HCT116 (cell line): ENCODE measurements at regions not wholly inside any gene's neighbourhood (a gene's known extent, or its start where the extent isn't known, plus 50 kb on each side); places are given as distances from the start of the nearest gene placed in this dataset.

Source experiments
- ATAC-seq: fragments of 200-7000 bp; cut with Tn5 transposase; 2 replicates; pipeline ENCODE4 v1.9.1; 2020; ENCODE audit warnings: mild to moderate bottlenecking, moderate library complexity
- BruUV-seq: library from RNA; stranded (reverse); fragments of 400-500 nt; replicated peaks from 2 replicates; lab custom pipeline; 2021; lab: Mats Ljungman, UMichigan
- CTCF ChIA-PET: fragments of 300-600 bp; sonication (Branson Sonifier 250); formaldehyde crosslinking; loops from one replicate; lab custom pipeline; 2021; ENCODE audit warnings: antibody characterized with exemption; lab: Charles Lee
- POLR2A ChIA-PET: fragments of 300-600, 350-600 bp; sonication (Branson Sonifier 250); formaldehyde crosslinking; loops from one replicate; lab custom pipeline; 2021; ENCODE audit warnings: antibody characterized with exemption; lab: Charles Lee
- RAD21 ChIA-PET, 2 experiments: fragments of 300-600 bp; sonication (Branson Sonifier 250); formaldehyde crosslinking; loops; one replicate each; lab custom pipeline; 2023; ENCODE audit warnings: low total read pairs in 2 of 2; ENCODE audit not compliant: uncharacterized antibody in 2 of 2, unreplicated experiment in 2 of 2, low non-redundant PET in 1 of 2; lab: Charles Lee
- DNase-seq: peaks from one replicate; pipeline ENCODE4 v3.0.0-alpha.2; 2010; ENCODE audit warnings: low read depth, low spot score
- H2AFZ ChIP-seq: fragments of 200-600 bp; shearing (Covaris generic), sonication (generic); 2 replicates; pipeline ENCODE4 v1.6.1; 2017; ENCODE audit warnings: low read depth, mixed run types, mixed read lengths, antibody characterized with exemption, low read length; ENCODE audit not compliant: poor library complexity, severe bottlenecking
- H3K27ac ChIP-seq: 2 replicates; pipeline ENCODE4 v1.5.1; 2012; ENCODE audit warnings: low read depth, low read length
- H3K27me3 ChIP-seq: fragments of 200-600 bp; sonication (generic); 2 replicates; pipeline ENCODE4 v1.6.1; 2016; ENCODE audit warnings: mixed run types, low read length, mixed read lengths; ENCODE audit not compliant: insufficient read depth
- H3K36me3 ChIP-seq, 2 experiments: fragments of 200-500 bp in 1 of 2; fragments of 200-600 bp in 1 of 2; sonication (Bioruptor generic) in 1 of 2; sonication (generic) in 1 of 2; 2 replicates each; pipeline versions ENCODE4 v1.5.1 to v1.6.1; 2014 to 2016; ENCODE audit warnings: low read length in 2 of 2, inconsistent platforms in 1 of 2, mixed read lengths in 1 of 2, mixed run types in 1 of 2; ENCODE audit not compliant: insufficient read depth in 2 of 2, control insufficient read depth in 1 of 2
- H3K4me1 ChIP-seq, 2 experiments: fragments of 200-600 bp in 1 of 2; sonication (generic) in 1 of 2; 2 replicates each; pipeline versions ENCODE4 v1.5.1 to v1.6.1; 2012 to 2017; ENCODE audit warnings: low read length in 2 of 2, inconsistent platforms in 1 of 2, mild to moderate bottlenecking in 1 of 2, mixed read lengths in 1 of 2, mixed run types in 1 of 2, moderate library complexity in 1 of 2; ENCODE audit not compliant: insufficient read depth in 2 of 2, control insufficient read depth in 1 of 2
- H3K4me2 ChIP-seq: fragments of 200-600 bp; sonication (generic); 2 replicates; pipeline ENCODE4 v1.6.1; 2017; ENCODE audit warnings: mixed run types, low read length, mixed read lengths
- H3K4me3 ChIP-seq, 2 experiments: fragments of 200-600 bp in 1 of 2; sonication (generic) in 1 of 2; replicated peaks in 1 of 2; 2 replicates each; pipeline ENCODE4 v1.5.1; 2011 to 2016; ENCODE audit warnings: low read length in 2 of 2, control low read depth in 1 of 2, low read depth in 1 of 2, mild to moderate bottlenecking in 1 of 2, mixed read lengths in 1 of 2, mixed run types in 1 of 2
- H3K79me2 ChIP-seq: fragments of 200-600 bp; sonication (generic); 2 replicates; pipeline ENCODE4 v1.6.1; 2017; ENCODE audit warnings: mild to moderate bottlenecking, mixed run types, low read length, moderate library complexity, mixed read lengths; ENCODE audit not compliant: insufficient read depth
- H3K9ac ChIP-seq: fragments of 200-600 bp; sonication (generic); 2 replicates; pipeline ENCODE4 v1.6.1; 2016; ENCODE audit warnings: low read length, mixed read lengths
- H3K9me2 ChIP-seq: fragments of 200-600 bp; sonication (generic), shearing (Covaris generic); 2 replicates; pipeline ENCODE4 v1.6.1; 2017; ENCODE audit warnings: mixed run types, mild to moderate bottlenecking, moderate library complexity; ENCODE audit not compliant: insufficient read depth
- H3K9me3 ChIP-seq, 2 experiments: fragments of 200-500 bp in 1 of 2; fragments of 200-600 bp in 1 of 2; sonication (Bioruptor generic) in 1 of 2; sonication (generic) in 1 of 2; 2 replicates each; pipeline ENCODE4 v1.6.1; 2014 to 2017; ENCODE audit warnings: low read length in 2 of 2, mixed read lengths in 2 of 2, inconsistent platforms in 1 of 2, low read depth in 1 of 2, mild to moderate bottlenecking in 1 of 2, mixed run types in 1 of 2, moderate library complexity in 1 of 2; ENCODE audit not compliant: control insufficient read depth in 1 of 2, insufficient read depth in 1 of 2
- H4K20me1 ChIP-seq: fragments of 200-600 bp; sonication (generic), shearing (Covaris generic); 2 replicates; pipeline ENCODE4 v1.6.1; 2017; ENCODE audit warnings: mixed run types, mild to moderate bottlenecking, moderate library complexity; ENCODE audit not compliant: insufficient read depth
- EGR1 ChIP-seq: IDR thresholded peaks from 2 replicates; pipeline ENCODE4 v1.6.1; 2012; ENCODE audit warnings: low read depth
- ELF1 ChIP-seq: IDR thresholded peaks from 2 replicates; pipeline ENCODE4 v1.6.1; 2012; ENCODE audit warnings: low read depth, borderline replicate concordance
- EZH2phosphoT487 ChIP-seq: fragments of 200-600 bp; IDR thresholded peaks from 2 replicates; pipeline ENCODE4 v1.6.1; 2018; ENCODE audit warnings: antibody characterized with exemption, borderline replicate concordance
- JUND ChIP-seq: IDR thresholded peaks from 2 replicates; pipeline ENCODE4 v1.6.1; 2012
- SIN3A ChIP-seq: IDR thresholded peaks from 2 replicates; pipeline ENCODE4 v1.6.1; 2012; ENCODE audit warnings: low read depth
- SRF ChIP-seq: IDR thresholded peaks from 2 replicates; pipeline ENCODE4 v1.6.1; 2012; ENCODE audit warnings: low read depth
- TCF7L2 ChIP-seq: IDR thresholded peaks from 2 replicates; pipeline ENCODE4 v1.7.0; 2011; ENCODE audit warnings: borderline replicate concordance, inconsistent platforms; ENCODE audit not compliant: insufficient read depth, insufficient read length; ENCODE audit errors: extremely low read depth
- YY1 ChIP-seq: IDR thresholded peaks from 2 replicates; pipeline ENCODE4 v1.6.1; 2011; ENCODE audit warnings: low read length, low read depth, moderate library complexity, mild to moderate bottlenecking; ENCODE audit not compliant: insufficient replicate concordance; ENCODE audit errors: extremely low read depth
- intact Hi-C: fragments of 100-400 bp; cut with micrococcal nuclease; formaldehyde crosslinking; loops from 2 replicates; pipeline ENCODE4 v1.10.0; 2022
- TF ChIP-seq, protein P1 (sequence below): IDR thresholded peaks from 2 replicates; pipeline ENCODE4 v1.6.1; 2011; ENCODE audit warnings: mild to moderate bottlenecking, low read length, moderate library complexity; ENCODE audit not compliant: insufficient replicate concordance; ENCODE audit errors: extremely low read depth
- TF ChIP-seq, protein P2 (sequence below): IDR thresholded peaks from 2 replicates; pipeline ENCODE4 v1.6.1; 2012
- TF ChIP-seq, protein P3 (sequence below): IDR thresholded peaks from 2 replicates; pipeline ENCODE4 v1.6.1; 2012; ENCODE audit warnings: low read depth
- TF ChIP-seq, protein P4 (sequence below), 3 experiments: fragments of 200-600 bp in 1 of 3; sonication (generic) in 1 of 3; IDR thresholded peaks in 2 of 3; conservative IDR thresholded peaks in 1 of 3; 2 replicates each; pipeline ENCODE4 v1.5.1; 2012 to 2017; ENCODE audit warnings: low read depth in 2 of 3, low read length in 2 of 3, antibody characterized with exemption in 1 of 3, borderline replicate concordance in 1 of 3, control low read depth in 1 of 3, mild to moderate bottlenecking in 1 of 3, mixed read lengths in 1 of 3, mixed run types in 1 of 3, moderate library complexity in 1 of 3; ENCODE audit not compliant: insufficient read depth in 1 of 3

DNA sequence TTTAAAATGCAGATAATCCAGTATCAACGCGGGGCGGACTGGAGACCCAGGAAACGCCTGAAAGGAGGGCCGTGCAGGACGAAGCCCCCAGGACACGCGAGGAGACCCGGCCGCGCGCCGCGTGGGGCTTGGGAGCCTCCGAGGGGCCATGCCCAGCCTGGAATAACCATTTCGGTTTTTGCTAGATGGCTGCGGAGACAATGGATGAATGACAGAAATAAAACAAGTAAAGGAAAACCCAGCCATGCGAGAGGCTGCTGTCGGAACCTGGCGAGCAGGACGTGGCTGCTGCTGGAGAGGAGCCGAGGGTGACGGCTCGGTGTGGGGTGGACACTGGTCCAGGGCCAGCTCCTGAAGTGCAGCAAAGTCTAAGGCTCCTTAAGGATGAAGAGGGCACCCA is 227.2 kb upstream of the ADARB2 start:
- ChIA-PET CTCF (no interaction called here), RAD21 (no interaction called here), POLR2A (no interaction called here)
- intact Hi-C loops = no loop called here
- Histone ChIP-seq H3K4me2 (no peak overlapping the region), H3K36me3 (no peaks in the 10 kb centered on the region), H3K27me3 (no peaks in the 10 kb centered on the region), H4K20me1 (no peaks in the 10 kb centered on the region), H3K9me2 (no peaks in the 10 kb centered on the region), H3K9ac (no peak overlapping the region), H3K79me2 (no peaks in the 10 kb centered on the region), H3K4me3 (no peak overlapping the region), H3K27ac (no peak overlapping the region), H3K4me1 (no peaks in the 10 kb centered on the region), H2AFZ (no peak overlapping the region), H3K9me3 (peaks cover 12 to 26% of the 10 kb centered on the region in 2 experiments; a peak in 2 of 4 replicates)
- DNase-seq (no peak), ATAC-seq (no peak)
- TF ChIP-seq TCF7L2 (no peak), ELF1 (no peak)
- no TSS peak for BruUV-seq

DNA sequence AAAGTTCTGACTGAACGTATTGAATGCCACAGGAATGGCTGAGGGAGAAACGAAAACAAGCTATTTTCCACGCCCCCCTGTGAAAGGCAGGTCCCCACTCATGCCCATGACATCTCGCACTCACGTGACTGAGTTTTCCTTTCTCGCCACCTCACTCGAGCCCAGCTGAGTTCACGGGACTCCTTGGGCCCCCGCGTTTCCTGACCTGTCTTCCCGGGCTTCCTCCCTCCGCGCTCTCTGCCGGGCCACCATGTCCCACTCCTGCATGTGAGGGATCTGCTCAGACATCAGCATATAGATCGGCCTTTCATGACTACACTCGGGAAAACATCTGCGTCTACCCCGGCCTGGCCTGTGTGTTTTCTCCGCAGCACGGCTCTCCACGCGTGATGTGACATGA is 226.0 kb upstream of the ADARB2 start:
- H3K9me2 ChIP-seq = no peaks in the 10 kb centered on the region
- ATAC-seq (no peak), DNase-seq (no peak)
- BruUV-seq = no TSS peak
- H3K9me3 ChIP-seq = peaks cover 14 to 19% of the 10 kb centered on the region in 2 experiments; a peak in 2 of 4 replicates
- ChIA-PET RAD21 (no interaction called here), CTCF (no interaction called here), POLR2A (no interaction called here)
- H3K4me2 ChIP-seq = no peak overlapping the region
- H2AFZ ChIP-seq = no peak overlapping the region
- H4K20me1 ChIP-seq = no peaks in the 10 kb centered on the region
- intact Hi-C loops = no loop called here
- no peaks in the 10 kb centered on the region for H3K27me3 ChIP-seq
- H3K9ac ChIP-seq = no peak overlapping the region
- no peaks in the 10 kb centered on the region for H3K36me3 ChIP-seq
- H3K27ac ChIP-seq = no peak overlapping the region
- H3K4me3 ChIP-seq = no peak overlapping the region
- no peaks in the 10 kb centered on the region for H3K4me1 ChIP-seq
- no peaks in the 10 kb centered on the region for H3K79me2 ChIP-seq
- TF ChIP-seq YY1 (no peak), SIN3A (no peak), EGR1 (no peak), SRF (no peak), JUND (no peak), TCF7L2 (no peak), EZH2phosphoT487 (no peak)
- TF ChIP-seq, protein P1, sequence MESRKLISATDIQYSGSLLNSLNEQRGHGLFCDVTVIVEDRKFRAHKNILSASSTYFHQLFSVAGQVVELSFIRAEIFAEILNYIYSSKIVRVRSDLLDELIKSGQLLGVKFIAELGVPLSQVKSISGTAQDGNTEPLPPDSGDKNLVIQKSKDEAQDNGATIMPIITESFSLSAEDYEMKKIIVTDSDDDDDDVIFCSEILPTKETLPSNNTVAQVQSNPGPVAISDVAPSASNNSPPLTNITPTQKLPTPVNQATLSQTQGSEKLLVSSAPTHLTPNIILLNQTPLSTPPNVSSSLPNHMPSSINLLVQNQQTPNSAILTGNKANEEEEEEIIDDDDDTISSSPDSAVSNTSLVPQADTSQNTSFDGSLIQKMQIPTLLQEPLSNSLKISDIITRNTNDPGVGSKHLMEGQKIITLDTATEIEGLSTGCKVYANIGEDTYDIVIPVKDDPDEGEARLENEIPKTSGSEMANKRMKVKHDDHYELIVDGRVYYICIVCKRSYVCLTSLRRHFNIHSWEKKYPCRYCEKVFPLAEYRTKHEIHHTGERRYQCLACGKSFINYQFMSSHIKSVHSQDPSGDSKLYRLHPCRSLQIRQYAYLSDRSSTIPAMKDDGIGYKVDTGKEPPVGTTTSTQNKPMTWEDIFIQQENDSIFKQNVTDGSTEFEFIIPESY = no peak
- TF ChIP-seq, protein P2, sequence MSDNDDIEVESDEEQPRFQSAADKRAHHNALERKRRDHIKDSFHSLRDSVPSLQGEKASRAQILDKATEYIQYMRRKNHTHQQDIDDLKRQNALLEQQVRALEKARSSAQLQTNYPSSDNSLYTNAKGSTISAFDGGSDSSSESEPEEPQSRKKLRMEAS = no peak
- TF ChIP-seq, protein P3, sequence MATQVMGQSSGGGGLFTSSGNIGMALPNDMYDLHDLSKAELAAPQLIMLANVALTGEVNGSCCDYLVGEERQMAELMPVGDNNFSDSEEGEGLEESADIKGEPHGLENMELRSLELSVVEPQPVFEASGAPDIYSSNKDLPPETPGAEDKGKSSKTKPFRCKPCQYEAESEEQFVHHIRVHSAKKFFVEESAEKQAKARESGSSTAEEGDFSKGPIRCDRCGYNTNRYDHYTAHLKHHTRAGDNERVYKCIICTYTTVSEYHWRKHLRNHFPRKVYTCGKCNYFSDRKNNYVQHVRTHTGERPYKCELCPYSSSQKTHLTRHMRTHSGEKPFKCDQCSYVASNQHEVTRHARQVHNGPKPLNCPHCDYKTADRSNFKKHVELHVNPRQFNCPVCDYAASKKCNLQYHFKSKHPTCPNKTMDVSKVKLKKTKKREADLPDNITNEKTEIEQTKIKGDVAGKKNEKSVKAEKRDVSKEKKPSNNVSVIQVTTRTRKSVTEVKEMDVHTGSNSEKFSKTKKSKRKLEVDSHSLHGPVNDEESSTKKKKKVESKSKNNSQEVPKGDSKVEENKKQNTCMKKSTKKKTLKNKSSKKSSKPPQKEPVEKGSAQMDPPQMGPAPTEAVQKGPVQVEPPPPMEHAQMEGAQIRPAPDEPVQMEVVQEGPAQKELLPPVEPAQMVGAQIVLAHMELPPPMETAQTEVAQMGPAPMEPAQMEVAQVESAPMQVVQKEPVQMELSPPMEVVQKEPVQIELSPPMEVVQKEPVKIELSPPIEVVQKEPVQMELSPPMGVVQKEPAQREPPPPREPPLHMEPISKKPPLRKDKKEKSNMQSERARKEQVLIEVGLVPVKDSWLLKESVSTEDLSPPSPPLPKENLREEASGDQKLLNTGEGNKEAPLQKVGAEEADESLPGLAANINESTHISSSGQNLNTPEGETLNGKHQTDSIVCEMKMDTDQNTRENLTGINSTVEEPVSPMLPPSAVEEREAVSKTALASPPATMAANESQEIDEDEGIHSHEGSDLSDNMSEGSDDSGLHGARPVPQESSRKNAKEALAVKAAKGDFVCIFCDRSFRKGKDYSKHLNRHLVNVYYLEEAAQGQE = no peak
- TF ChIP-seq, protein P4, sequence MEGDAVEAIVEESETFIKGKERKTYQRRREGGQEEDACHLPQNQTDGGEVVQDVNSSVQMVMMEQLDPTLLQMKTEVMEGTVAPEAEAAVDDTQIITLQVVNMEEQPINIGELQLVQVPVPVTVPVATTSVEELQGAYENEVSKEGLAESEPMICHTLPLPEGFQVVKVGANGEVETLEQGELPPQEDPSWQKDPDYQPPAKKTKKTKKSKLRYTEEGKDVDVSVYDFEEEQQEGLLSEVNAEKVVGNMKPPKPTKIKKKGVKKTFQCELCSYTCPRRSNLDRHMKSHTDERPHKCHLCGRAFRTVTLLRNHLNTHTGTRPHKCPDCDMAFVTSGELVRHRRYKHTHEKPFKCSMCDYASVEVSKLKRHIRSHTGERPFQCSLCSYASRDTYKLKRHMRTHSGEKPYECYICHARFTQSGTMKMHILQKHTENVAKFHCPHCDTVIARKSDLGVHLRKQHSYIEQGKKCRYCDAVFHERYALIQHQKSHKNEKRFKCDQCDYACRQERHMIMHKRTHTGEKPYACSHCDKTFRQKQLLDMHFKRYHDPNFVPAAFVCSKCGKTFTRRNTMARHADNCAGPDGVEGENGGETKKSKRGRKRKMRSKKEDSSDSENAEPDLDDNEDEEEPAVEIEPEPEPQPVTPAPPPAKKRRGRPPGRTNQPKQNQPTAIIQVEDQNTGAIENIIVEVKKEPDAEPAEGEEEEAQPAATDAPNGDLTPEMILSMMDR (IDR thresholded peaks at IDR 0.05 in 2 of 3, conservative IDR thresholded peaks at IDR 0.05 in 1 of 3; ENCODE audit: borderline replicate concordance in 1 of 3, insufficient read depth in 1 of 3, low read depth in 2 of 3, low read length in 2 of 3) = no peak
